ENCODE measurements at regions not wholly inside any gene's neighbourhood (a gene's known extent, or its start where the extent isn't known, plus 50 kb on each side); places are given as distances from the start of the nearest gene placed in this dataset.

GRCh38 chr20:7358670-7359069, 581.6 kb downstream of the HAO1 start:
- no peak overlapping the region for H3K56ac ChIP-seq (ENCODE audit: extremely low read depth, insufficient read depth, low read length)
- ChIA-PET POLR2A (ENCODE audit: unreplicated experiment) (no interaction called here), CTCF (no interaction called here)
- H3K9me3 ChIP-seq (ENCODE audit: control insufficient read depth, insufficient read depth, low read length) = no peaks in the 10 kb centered on the region
- no peak overlapping the region for H3K9ac ChIP-seq (ENCODE audit: low read depth, low read length)
- H3K36me3 ChIP-seq (ENCODE audit: control insufficient read depth, insufficient read depth, low read length) = no peaks in the 10 kb centered on the region
- no peak overlapping the region for H3K18ac ChIP-seq (ENCODE audit: low read depth, low read length)
- no peaks in the 10 kb centered on the region for H3K9me1 ChIP-seq (ENCODE audit: insufficient read depth, low read length)
- no peak overlapping the region for H3K27ac ChIP-seq (ENCODE audit: insufficient read depth, low read length)
- ATAC-seq (ENCODE audit: low read depth) (no peak), DNase-seq (no peak)
- H4K8ac ChIP-seq (ENCODE audit: low read depth in 2 of 2, low read length in 2 of 2) = no peak overlapping the region
- H3K4me1 ChIP-seq (ENCODE audit: control insufficient read depth, insufficient read depth, low read length) = no peaks in the 10 kb centered on the region
- no peak overlapping the region for H2BK5ac ChIP-seq (ENCODE audit: low read depth, low read length, poor library complexity, severe bottlenecking)
- H3K4me3 ChIP-seq (ENCODE audit: insufficient read depth, low read depth, low read length) = no peak overlapping the region
- no peak overlapping the region for H3K4me2 ChIP-seq (ENCODE audit: low read depth, low read length)
- no peak overlapping the region for H2AK5ac ChIP-seq (ENCODE audit: low read depth, low read length)
- no peaks in the 10 kb centered on the region for H4K20me1 ChIP-seq (ENCODE audit: insufficient read depth, low read length)
- WGBS, 2 experiments (ENCODE audit: extremely low coverage in 2 of 2, insufficient read length in 1 of 2) = no CpG with 5 or more reads among the region's 1 CpG
- H2BK120ac ChIP-seq (ENCODE audit: low read depth, low read length) = no peak overlapping the region
- H3K27me3 ChIP-seq (ENCODE audit: control insufficient read depth, insufficient read depth, low read length) = no peaks in the 10 kb centered on the region
- BruUV-seq (replicated peaks) = no TSS peak
- TF ChIP-seq CEBPB (IDR thresholded peaks at IDR 0.05; ENCODE audit: low read depth, low read length) (no peak), MXI1 (IDR thresholded peaks at IDR 0.05; ENCODE audit: borderline replicate concordance, low read depth, low read length) (no peak), POLR2A (IDR thresholded peaks at IDR 0.05; ENCODE audit: low read depth, low read length) (no peak), RCOR1 (IDR thresholded peaks at IDR 0.05; ENCODE audit: insufficient replicate concordance, low read length) (no peak), RFX5 (IDR thresholded peaks at IDR 0.05; ENCODE audit: low read depth, low read length) (no peak), RAD21 (IDR thresholded peaks at IDR 0.05; ENCODE audit: low read length) (no peak), BHLHE40 (IDR thresholded peaks at IDR 0.05; ENCODE audit: low read depth, low read length) (no peak), SMC3 (IDR thresholded peaks at IDR 0.05; ENCODE audit: low read depth, low read length) (no peak), USF2 (IDR thresholded peaks at IDR 0.05; ENCODE audit: low read depth, low read length) (no peak), NFE2L2 (IDR thresholded peaks at IDR 0.05; ENCODE audit: low read depth, low read length) (no peak), CTCF (conservative IDR thresholded peaks at IDR 0.05; ENCODE audit: low read depth, low read length) (no peak), MAFK (IDR thresholded peaks at IDR 0.05; ENCODE audit: low read depth, low read length) (no peak), MAZ (IDR thresholded peaks at IDR 0.05; ENCODE audit: borderline replicate concordance, low read depth, low read length) (no peak), FOS (IDR thresholded peaks at IDR 0.05; ENCODE audit: low read depth, low read length) (no peak)
- TF ChIP-seq, protein P1, sequence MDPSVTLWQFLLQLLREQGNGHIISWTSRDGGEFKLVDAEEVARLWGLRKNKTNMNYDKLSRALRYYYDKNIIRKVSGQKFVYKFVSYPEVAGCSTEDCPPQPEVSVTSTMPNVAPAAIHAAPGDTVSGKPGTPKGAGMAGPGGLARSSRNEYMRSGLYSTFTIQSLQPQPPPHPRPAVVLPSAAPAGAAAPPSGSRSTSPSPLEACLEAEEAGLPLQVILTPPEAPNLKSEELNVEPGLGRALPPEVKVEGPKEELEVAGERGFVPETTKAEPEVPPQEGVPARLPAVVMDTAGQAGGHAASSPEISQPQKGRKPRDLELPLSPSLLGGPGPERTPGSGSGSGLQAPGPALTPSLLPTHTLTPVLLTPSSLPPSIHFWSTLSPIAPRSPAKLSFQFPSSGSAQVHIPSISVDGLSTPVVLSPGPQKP (IDR thresholded peaks at IDR 0.05; ENCODE audit: borderline replicate concordance, low read depth, low read length) = no peak
- H2BK15ac ChIP-seq (ENCODE audit: low read depth, low read length) = no peak overlapping the region
- no peak overlapping the region for H2BK20ac ChIP-seq (ENCODE audit: low read depth, low read length)
- H3K4ac ChIP-seq (ENCODE audit: low read depth, low read length) = no peak overlapping the region
- no peaks in the 10 kb centered on the region for H3K79me1 ChIP-seq (ENCODE audit: low read depth in 1 of 2, low read length in 2 of 2)
- in situ Hi-C loops (cut with MboI; ENCODE audit: low sequenced_read_pairs) (no loop called here), intact Hi-C loops (cut with micrococcal nuclease) (no loop called here), dilution Hi-C loops (cut with HindIII; ENCODE audit: low sequenced_read_pairs, unreplicated experiment) (no loop called here)
- H3K23ac ChIP-seq (ENCODE audit: low read depth, low read length) = no peak overlapping the region
- H2AFZ ChIP-seq (replicated peaks; ENCODE audit: low read length, poor library complexity) = no peak overlapping the region
- H3K14ac ChIP-seq (replicated peaks; ENCODE audit: low read depth, low read length) = no peak overlapping the region
- no peak overlapping the region for H2AK9ac ChIP-seq (replicated peaks; ENCODE audit: low read depth, low read length, poor library complexity)
- no peak overlapping the region for H4K5ac ChIP-seq (ENCODE audit: low read depth, low read length)
- H4K91ac ChIP-seq (ENCODE audit: insufficient read depth, low read depth, low read length) = no peak overlapping the region
